Fibroblast of skin of right biceps (primary cell): ENCODE measurements at regions not wholly inside any gene's neighbourhood (a gene's known extent, or its start where the extent isn't known, plus 50 kb on each side); places are given as distances from the start of the nearest gene placed in this dataset.

Experiments used
- DNase-seq: peaks from one replicate; pipeline ENCODE4 v3.0.0-alpha.2; 2013

DNA sequence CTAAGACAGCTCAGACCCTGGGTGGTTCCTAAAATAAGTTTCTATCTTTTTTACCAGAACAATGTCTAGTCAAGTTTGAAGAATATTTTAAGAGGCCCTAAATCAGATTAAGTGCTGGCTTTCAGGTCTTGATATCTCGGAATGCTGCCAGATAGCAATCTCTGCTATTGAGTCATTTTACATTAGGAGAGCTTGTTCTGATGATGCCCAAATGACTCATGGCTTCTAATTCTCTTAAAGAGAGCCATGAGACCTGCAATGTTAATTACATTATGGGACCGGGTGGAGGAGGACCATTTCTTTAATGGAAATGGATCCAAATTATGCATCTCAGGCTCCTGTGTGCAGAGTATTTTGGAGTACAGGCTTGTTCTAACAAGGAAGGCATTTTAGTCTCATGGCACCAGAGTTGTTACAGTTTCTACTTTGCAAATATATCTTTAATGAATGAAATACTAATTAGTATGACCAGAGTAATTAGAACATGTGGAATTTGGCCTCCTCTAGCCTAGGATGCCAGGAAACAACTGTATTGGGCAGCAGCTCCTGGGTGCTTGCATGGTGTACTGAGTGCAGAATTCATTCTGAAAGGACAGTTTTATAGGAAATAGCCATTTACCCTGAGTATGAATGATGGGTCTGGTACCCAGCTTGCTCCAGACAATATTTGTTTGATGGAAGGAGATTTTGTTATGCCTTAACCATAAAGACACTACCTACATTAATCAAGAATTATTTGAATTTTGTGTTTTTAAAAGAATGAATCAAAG lies 94.0 kb upstream of the SULT1C3 start:
- DNase-seq = peak; percentile 38

DNA sequence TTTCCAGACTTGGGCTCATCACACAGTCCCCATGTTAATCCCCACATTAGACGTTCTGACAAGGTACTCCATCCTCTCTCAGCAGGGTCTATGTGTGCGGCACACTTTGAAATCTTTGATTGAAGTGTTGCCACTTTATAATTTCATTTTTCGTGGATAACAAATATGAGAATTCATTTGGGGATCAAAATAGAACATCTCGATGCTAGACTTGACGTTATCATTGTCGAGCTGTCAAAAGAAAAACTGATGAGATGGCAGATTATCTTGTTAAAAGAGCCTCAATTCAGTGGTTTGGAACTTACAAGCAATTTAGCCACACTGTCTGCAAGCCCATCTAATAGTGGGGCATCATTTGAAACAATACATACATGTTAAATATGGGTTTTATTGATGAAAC lies 91.2 kb upstream of the SULT1C3 start:
- no peak for DNase-seq

DNA sequence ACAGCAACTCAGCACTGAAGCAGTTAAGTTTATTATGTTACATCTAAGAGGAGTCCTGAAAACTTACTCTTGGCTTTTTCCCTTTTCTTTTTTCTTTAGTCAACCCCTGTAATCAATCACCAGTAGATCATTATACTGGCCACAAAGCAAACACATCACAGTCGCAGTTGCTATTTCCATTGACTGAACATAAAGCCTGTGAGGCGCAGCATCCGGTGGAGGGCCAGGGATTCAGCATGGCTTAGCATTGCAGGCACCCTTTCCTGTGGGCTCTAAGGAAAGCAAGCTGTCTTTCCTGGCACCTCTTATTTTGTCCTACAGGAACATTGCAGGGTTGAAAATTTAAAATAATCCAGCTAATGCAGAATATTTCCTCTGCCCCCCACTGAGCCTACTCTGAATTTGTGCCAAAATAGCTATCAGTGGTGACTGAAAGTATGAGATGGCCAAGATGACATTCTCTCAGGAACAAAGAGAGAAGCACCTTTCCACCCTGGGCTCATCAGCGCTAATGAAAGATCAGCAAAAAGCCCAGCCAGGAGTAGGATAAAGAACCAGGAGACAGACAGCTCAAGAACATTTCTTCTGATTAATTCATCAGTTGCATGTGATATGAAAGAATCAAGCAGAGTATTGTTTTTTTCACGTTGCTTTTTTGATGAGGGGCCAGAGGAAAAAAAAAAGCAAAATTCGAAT lies 85.3 kb upstream of the SULT1C3 start:
- no peak for DNase-seq

DNA sequence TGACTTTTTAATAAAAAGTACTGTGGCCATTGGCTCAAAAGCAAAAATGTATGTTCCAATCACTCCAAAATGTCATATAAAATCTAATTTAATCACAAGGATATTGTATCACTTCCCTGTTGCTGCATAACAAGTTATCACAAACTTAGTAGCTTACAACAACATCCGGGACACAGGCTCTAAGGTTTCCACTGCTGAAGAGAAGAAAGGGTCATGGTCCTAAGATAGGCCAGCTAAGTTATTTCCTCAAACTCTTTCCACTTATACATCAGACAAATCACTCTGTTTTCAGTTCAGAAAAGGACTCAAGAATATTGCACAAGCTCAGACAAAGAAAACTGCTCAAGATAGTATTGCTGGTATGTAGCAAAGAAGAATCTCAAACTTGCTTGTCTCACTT lies 78.5 kb upstream of the SULT1C3 start:
- no peak for DNase-seq

DNA sequence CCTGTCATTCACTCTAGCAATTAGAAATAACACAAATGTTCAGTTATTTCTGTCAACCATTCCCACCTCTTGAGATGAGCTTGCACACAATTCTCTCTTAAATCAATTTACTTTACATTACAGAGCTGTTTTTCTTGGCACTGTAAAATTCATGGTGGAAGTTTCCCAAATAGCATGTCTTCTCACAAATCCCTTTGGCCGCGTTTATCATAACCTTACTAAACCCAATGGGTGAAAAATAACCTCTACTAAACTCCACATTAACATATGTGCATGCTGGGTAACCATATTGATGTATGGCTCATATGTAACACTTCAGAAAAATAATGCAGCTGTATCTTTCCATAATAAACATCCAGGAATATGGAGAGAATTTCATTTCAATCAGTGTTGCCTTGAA lies 75.5 kb upstream of the SULT1C3 start:
- DNase-seq = no peak

DNA sequence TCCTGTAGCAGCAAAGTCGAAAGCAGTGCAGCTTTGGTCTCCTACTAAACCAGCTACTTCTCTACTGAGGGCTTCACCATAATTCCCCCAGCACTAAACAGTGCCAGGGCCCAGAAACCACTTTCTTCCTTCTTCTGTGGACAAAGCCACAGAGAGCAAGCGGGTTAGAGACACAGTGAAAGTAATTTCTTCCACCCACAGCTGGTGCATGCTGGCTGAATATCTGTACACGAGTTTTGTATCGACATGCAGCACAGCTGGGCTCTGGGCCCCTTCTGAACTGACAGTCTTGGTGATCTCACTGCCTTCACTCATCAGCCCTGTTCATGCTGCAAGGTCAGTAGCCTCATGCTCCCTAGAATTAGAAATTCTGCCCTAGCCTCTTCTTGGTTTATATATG lies 74.0 kb upstream of the SULT1C3 start:
- DNase-seq = no peak

DNA sequence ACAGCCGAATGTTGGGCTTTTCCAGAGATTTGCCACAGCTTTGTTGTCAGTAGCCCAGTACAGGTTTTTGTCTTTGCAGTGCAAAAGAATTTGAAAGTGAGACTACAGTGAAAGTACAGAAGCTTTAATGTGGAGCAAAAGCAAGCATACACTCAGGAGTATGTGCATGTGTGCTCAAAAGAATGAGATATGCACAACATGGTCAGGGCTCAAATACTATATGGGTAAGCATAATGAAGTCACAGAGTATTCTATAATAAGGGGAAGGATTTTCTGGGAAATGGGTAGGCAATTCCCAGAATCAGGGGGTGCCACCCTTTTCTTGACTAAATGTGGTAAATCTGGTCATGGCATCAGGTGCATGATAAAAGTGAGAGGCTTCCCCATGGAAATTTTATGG lies 72.1 kb upstream of the SULT1C3 start:
- no peak for DNase-seq

DNA sequence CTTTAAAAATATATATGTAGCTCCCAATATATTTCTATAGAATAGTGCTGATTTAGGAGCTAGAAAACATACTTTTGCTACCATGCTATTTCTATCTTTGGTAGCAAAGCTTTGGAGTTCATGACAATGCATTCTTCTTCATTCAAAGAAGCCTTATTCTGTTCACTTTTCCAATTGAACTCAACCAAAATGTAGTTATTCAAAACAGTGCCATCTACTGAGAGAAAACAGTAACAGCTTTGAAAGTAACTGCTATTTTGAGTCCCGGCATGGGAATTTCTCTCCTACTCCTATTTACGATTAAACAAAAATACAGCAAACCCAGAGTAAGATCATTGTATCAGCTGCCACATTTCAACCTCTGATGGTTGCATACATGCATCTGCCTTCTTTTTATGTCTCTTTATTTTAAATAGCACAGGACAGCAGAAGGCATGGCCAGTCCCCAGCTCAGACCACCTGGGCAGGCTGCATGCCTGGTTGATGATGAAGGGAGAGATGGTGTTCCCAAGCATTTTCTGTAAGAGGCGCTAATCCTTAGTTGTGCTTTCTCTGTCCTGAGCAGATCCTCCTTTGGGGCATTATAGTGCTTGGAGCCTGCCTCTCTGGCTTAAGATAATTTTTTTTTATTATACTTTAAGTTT lies 69.7 kb upstream of the SULT1C3 start:
- peak; percentile 15 for DNase-seq

DNA sequence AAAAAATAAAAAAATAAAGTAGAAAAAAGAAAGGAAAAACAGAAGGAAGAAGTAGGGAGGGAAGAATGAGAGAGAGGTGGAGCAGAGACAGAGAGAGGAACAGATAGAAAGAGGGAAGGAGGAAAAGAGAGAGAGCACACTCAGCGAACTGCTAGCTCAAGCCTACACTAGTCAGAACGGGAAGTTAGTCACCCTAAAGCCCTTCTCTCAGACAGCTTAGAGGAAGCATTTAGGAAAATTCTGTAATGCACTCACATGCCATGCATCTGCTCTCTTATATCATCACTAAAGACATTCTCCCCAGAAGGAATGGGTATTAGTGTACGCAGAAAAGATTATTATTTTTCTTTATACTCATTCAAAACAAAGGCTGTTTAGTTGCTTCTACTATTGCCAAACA lies 68.1 kb upstream of the SULT1C3 start:
- no peak for DNase-seq

DNA sequence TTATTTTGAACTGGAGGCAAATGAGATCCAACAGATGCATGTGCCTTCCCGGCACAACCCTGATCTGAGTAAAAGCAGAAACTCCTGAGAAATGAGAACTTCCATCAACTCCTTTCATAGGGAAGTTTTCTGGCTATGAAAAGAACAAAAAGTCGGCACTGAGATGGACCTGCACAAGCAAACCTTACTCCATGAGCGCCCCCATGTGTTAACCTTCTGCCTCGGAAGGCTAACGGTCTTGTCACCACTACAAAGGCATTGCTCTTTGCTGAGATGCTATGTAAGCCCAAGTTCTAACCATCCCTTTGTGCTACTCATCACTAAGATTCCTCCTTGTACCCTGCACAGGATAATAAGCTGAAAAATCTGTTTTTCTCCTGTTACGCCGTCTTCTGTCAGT lies 57.3 kb upstream of the SULT1C3 start:
- DNase-seq = peak; percentile 10

DNA sequence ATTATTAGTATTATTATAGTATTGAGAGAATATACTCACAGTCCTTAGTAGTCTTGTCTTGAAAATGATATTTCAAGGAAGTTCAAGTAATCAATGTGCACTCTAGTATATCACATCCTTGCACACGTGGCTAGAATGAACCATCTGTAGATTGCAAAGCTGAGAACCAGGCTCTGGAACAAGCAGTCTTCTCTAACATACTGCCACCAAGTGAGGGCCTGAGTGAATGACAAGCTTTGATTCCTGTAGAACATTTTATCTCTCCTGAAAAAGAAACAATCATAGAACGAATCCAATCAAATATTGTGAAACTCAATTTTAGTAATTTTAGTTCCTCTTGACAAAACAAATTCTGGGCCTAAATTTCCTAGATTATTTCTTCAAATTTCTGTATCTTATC lies 55.3 kb upstream of the SULT1C3 start:
- DNase-seq = peak; percentile 12

DNA sequence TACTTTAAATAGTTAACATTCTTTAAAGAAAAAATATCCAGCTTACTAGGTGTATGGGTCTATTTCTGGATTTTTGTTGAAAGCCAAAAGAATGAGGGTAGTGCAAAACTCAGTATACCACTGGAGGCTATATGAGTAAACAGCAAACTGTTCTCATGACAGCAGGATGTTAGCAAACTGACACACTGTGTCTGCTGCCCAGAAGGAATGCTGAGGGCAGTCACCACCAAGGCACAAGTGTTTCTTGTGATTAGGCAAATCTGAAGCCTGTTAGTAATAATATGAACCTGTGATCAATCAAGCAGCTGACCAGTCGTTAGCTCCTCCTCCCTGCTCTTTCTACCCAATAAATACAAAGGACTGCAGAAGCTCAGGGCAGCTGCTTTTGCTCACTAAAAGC lies 50.5 kb upstream of the SULT1C3 start:
- no peak for DNase-seq
